GM23248 (cell line): ENCODE measurements at regions not wholly inside any gene's neighbourhood (a gene's known extent, or its start where the extent isn't known, plus 50 kb on each side); places are given as distances from the start of the nearest gene placed in this dataset.

Source experiments
- EZH2 ChIP-seq: fragments of 200-600 bp; sonication (generic); IDR thresholded peaks from 2 replicates; pipeline ENCODE4 v1.6.1; 2018; ENCODE audit warnings: antibody characterized with exemption, mild to moderate bottlenecking; ENCODE audit not compliant: insufficient read depth, poor library complexity, severe bottlenecking
- EZH2phosphoT487 ChIP-seq: fragments of 200-600 bp; sonication (generic); IDR thresholded peaks from 2 replicates; pipeline ENCODE4 v1.6.1; 2018; ENCODE audit warnings: antibody characterized with exemption, moderate library complexity, mild to moderate bottlenecking, low read depth; ENCODE audit not compliant: insufficient read depth

DNA sequence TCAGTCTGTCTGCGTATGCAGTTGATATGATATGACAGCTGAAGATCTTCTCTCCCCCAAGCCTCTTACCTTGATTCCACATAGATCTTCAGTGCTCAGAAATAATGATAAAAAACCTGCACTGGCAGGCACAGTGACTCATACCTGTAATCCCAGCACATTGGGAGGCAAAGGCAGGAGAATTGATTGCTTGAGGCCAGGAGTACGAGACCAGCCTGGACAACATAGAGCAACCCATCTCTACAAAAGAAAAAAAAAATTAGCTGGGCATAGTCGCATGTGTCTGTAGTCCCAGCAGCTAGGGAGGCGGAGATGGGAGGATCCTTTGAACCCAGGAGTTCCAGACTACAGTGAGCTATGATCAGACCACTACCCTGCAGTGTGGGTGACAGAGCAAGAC lies 551.0 kb upstream of the MIR17HG start:
- TF ChIP-seq EZH2: no peak
- TF ChIP-seq EZH2phosphoT487: no peak
